Vagina (tissue), 2 donors: ENCODE measurements at regions not wholly inside any gene's neighbourhood (a gene's known extent, or its start where the extent isn't known, plus 50 kb on each side); places are given as distances from the start of the nearest gene placed in this dataset.

Experiments
- POLR2A ChIP-seq, 2 donors: fragments of 450-650 bp; IDR thresholded peaks; one replicate each; pipeline ENCODE4 v1.6.1; 2017; ENCODE audit warnings: antibody characterized with exemption in 2 of 2, mild to moderate bottlenecking in 2 of 2, moderate library complexity in 2 of 2
- POLR2AphosphoS5 ChIP-seq, 2 donors: sonication (generic); formaldehyde crosslinking; IDR thresholded peaks; one replicate each; pipeline ENCODE4 v1.9.0; 2017; ENCODE audit warnings: antibody characterized with exemption in 2 of 2, mild to moderate bottlenecking in 2 of 2, low read depth in 1 of 2; ENCODE audit not compliant: insufficient read depth in 1 of 2
- TF ChIP-seq, protein P1 (sequence below), 3 experiments: fragments of 450-650 bp in 2 of 3; fragments of 200-600 bp in 1 of 3; sonication (generic) in 1 of 3; IDR thresholded peaks; one replicate each; pipeline ENCODE4 v1.5.1; 2017 to 2019; ENCODE audit warnings: antibody characterized with exemption in 3 of 3, mild to moderate bottlenecking in 2 of 3, moderate library complexity in 2 of 3

DNA sequence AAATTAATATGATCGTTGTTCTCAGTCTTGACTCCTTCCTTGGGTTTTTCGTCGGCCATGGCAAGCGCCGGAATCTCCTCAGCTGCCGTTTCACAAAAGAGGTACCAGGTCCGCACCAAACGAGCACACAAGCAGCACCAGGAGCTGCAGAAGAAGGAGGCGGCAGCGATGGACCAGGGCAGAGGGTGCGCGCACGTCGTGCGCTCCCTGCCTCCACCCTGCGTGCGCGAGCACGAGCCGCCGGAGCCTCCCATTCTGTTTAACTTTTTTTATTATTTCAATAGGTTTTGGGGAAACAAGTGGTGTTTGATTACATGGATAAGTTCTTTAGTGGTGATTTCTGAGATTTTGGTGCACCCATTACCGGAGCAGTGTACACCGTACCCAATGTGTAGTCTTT is 158.2 kb downstream of the PLS3 start:
- TF ChIP-seq POLR2AphosphoS5 (IDR thresholded peaks at IDR 0.05; ENCODE audit: insufficient read depth in 1 of 2, low read depth in 1 of 2) = no peak
- TF ChIP-seq, protein P1, sequence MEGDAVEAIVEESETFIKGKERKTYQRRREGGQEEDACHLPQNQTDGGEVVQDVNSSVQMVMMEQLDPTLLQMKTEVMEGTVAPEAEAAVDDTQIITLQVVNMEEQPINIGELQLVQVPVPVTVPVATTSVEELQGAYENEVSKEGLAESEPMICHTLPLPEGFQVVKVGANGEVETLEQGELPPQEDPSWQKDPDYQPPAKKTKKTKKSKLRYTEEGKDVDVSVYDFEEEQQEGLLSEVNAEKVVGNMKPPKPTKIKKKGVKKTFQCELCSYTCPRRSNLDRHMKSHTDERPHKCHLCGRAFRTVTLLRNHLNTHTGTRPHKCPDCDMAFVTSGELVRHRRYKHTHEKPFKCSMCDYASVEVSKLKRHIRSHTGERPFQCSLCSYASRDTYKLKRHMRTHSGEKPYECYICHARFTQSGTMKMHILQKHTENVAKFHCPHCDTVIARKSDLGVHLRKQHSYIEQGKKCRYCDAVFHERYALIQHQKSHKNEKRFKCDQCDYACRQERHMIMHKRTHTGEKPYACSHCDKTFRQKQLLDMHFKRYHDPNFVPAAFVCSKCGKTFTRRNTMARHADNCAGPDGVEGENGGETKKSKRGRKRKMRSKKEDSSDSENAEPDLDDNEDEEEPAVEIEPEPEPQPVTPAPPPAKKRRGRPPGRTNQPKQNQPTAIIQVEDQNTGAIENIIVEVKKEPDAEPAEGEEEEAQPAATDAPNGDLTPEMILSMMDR (IDR thresholded peaks at IDR 0.05) = no peak
- no peak for TF ChIP-seq POLR2A (IDR thresholded peaks at IDR 0.05)
